ENCODE measurements at regions not wholly inside any gene's neighbourhood (a gene's known extent, or its start where the extent isn't known, plus 50 kb on each side); places are given as distances from the start of the nearest gene placed in this dataset.
"Not testable (repeated sequence)": the region's sequence is repeated elsewhere in the genome, so short reads cannot be mapped to it uniquely, and the experiment has no call there.

- DNase-seq (no peak), ATAC-seq (ENCODE audit: insufficient read depth, low FRiP score) (no peak)
- H3K9me3 ChIP-seq (ENCODE audit: control insufficient read depth in 4 of 4, insufficient read depth in 3 of 4, low read length in 3 of 4) = no peaks in the 10 kb centered on the region
- TF ChIP-seq, protein P1, sequence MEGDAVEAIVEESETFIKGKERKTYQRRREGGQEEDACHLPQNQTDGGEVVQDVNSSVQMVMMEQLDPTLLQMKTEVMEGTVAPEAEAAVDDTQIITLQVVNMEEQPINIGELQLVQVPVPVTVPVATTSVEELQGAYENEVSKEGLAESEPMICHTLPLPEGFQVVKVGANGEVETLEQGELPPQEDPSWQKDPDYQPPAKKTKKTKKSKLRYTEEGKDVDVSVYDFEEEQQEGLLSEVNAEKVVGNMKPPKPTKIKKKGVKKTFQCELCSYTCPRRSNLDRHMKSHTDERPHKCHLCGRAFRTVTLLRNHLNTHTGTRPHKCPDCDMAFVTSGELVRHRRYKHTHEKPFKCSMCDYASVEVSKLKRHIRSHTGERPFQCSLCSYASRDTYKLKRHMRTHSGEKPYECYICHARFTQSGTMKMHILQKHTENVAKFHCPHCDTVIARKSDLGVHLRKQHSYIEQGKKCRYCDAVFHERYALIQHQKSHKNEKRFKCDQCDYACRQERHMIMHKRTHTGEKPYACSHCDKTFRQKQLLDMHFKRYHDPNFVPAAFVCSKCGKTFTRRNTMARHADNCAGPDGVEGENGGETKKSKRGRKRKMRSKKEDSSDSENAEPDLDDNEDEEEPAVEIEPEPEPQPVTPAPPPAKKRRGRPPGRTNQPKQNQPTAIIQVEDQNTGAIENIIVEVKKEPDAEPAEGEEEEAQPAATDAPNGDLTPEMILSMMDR (IDR thresholded peaks at IDR 0.05; ENCODE audit: control extremely low read depth, extremely low read depth) = no peak
- H3K9ac ChIP-seq (ENCODE audit: insufficient read depth in 1 of 2, low read length in 2 of 2) = no peak overlapping the region
- H3K27ac ChIP-seq (ENCODE audit: low read depth in 1 of 2, low read length in 1 of 2) = no peak overlapping the region
- no peaks in the 10 kb centered on the region for H3K27me3 ChIP-seq (ENCODE audit: control insufficient read depth in 3 of 3, insufficient read depth in 3 of 3, low read length in 2 of 3)
- H3K4me1 ChIP-seq (ENCODE audit: control insufficient read depth in 5 of 5, insufficient read depth in 5 of 5, low read length in 5 of 5) = peaks cover 0 to 5% (median 0%) of the 10 kb centered on the region in 5 donors
- no peaks in the 10 kb centered on the region for H3K36me3 ChIP-seq (ENCODE audit: control insufficient read depth in 4 of 4, insufficient read depth in 4 of 4, low read length in 4 of 4)
- no peak overlapping the region for H3K4me3 ChIP-seq
These were observed 127.8 kb upstream of the CCDC180 start for GRCh38 chr9:97179616-97180015.

DNA sequence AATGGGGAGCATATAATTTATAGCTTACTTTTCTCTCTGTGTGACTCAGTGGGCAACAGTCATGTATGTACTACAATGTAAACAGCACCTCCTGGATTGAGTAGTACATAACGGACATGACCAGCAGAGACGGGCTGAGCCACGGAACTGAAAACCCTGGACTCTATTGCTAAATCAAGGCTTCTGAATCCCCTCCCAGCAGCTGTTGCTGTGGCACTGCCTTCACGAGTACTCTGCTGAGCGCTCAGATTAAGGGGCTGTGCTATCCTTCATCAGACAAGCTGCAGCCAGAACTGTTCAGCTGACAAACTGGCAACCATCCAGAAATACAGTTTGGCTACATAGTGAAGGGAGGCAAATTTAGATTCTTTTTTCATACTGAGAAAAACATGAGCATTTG is 131.3 kb upstream of the CCDC180 start:
- Histone ChIP-seq H3K36me3 (ENCODE audit: control insufficient read depth in 4 of 4, insufficient read depth in 4 of 4, low read length in 4 of 4) (no peaks in the 10 kb centered on the region), H3K4me1 (ENCODE audit: control insufficient read depth in 5 of 5, insufficient read depth in 5 of 5, low read length in 5 of 5) (peaks cover 0 to 5% (median 0%) of the 10 kb centered on the region in 5 donors), H3K9ac (ENCODE audit: insufficient read depth in 1 of 2, low read length in 2 of 2) (no peak overlapping the region), H3K27me3 (ENCODE audit: control insufficient read depth in 3 of 3, insufficient read depth in 3 of 3, low read length in 2 of 3) (no peaks in the 10 kb centered on the region), H3K27ac (ENCODE audit: low read depth in 1 of 2, low read length in 1 of 2) (no peak overlapping the region), H3K4me3 (no peak overlapping the region), H3K9me3 (ENCODE audit: control insufficient read depth in 4 of 4, insufficient read depth in 3 of 4, low read length in 3 of 4) (no peaks in the 10 kb centered on the region)
- TF ChIP-seq, protein P1 (IDR thresholded peaks at IDR 0.05; ENCODE audit: control extremely low read depth, extremely low read depth) = no peak
- WGBS, 2 donors = 54 to 75% methylated on average over 5 of the region's 5 CpGs
- ATAC-seq (ENCODE audit: insufficient read depth, low FRiP score) = no peak
- DNase-seq = peak; percentile 80 to 92 (median 92)

- H3K36me3 ChIP-seq (ENCODE audit: control insufficient read depth in 4 of 4, insufficient read depth in 4 of 4, low read length in 4 of 4); H3K27ac ChIP-seq (ENCODE audit: low read depth in 1 of 2, low read length in 1 of 2); H3K9ac ChIP-seq (ENCODE audit: insufficient read depth in 1 of 2, low read length in 2 of 2); H3K27me3 ChIP-seq (ENCODE audit: control insufficient read depth in 3 of 3, insufficient read depth in 3 of 3, low read length in 2 of 3); ATAC-seq (ENCODE audit: insufficient read depth, low FRiP score); H3K4me1 ChIP-seq (ENCODE audit: control insufficient read depth in 5 of 5, insufficient read depth in 5 of 5, low read length in 5 of 5); DNase-seq; H3K4me3 ChIP-seq; H3K9me3 ChIP-seq (ENCODE audit: control insufficient read depth in 4 of 4, insufficient read depth in 3 of 4, low read length in 3 of 4): not testable (repeated sequence)
These were observed 129.2 kb upstream of the CTSV start for GRCh38 chr9:97168174-97168573.

- H3K9ac ChIP-seq (ENCODE audit: insufficient read depth in 1 of 2, low read length in 2 of 2); H3K36me3 ChIP-seq (ENCODE audit: control insufficient read depth in 4 of 4, insufficient read depth in 4 of 4, low read length in 4 of 4); H3K4me1 ChIP-seq (ENCODE audit: control insufficient read depth in 5 of 5, insufficient read depth in 5 of 5, low read length in 5 of 5); H3K9me3 ChIP-seq (ENCODE audit: control insufficient read depth in 4 of 4, insufficient read depth in 3 of 4, low read length in 3 of 4); H3K27ac ChIP-seq (ENCODE audit: low read depth in 1 of 2, low read length in 1 of 2); H3K27me3 ChIP-seq (ENCODE audit: control insufficient read depth in 3 of 3, insufficient read depth in 3 of 3, low read length in 2 of 3); DNase-seq; H3K4me3 ChIP-seq; ATAC-seq (ENCODE audit: insufficient read depth, low FRiP score): not testable (repeated sequence)
These were observed 127.7 kb upstream of the CTSV start for GRCh38 chr9:97166496-97167138.
